OCI-LY7 (cell line): ENCODE measurements at regions not wholly inside any gene's neighbourhood (a gene's known extent, or its start where the extent isn't known, plus 50 kb on each side); places are given as distances from the start of the nearest gene placed in this dataset.

Experiments
- EZH2phosphoT487 ChIP-seq: fragments of 200-600 bp; sonication (generic); IDR thresholded peaks from 2 replicates; pipeline ENCODE4 v1.6.1; 2018; ENCODE audit warnings: low read depth, borderline replicate concordance, mild to moderate bottlenecking, mixed run types, antibody characterized with exemption, low read length, moderate library complexity, mixed read lengths
- TF ChIP-seq, protein P1 (sequence below): fragments of 200-600 bp; sonication (generic); conservative IDR thresholded peaks from 2 replicates; pipeline ENCODE4 v1.5.1; 2014; ENCODE audit warnings: mild to moderate bottlenecking, antibody characterized with exemption, low read length, moderate library complexity, mixed read lengths

DNA sequence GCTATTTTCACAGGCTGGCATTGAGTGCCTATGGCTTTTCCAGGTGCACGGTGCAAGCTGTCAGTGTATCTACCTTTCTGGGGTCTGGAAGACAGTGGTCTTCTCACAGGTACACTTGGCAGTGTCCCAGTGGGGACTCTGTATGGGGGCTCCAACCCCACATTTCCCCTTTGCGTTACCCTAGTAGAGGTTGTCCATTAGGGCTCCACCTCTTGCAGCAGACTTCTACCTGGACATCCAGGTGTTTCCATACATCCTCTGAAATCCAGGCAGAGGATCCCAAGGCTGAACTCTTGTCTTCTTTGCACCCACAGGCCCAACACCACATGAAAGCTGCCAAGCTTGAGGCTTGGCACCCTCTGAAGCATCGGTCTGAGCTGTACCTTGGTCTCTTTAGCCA, 735.7 kb upstream of the INTU start:
- TF ChIP-seq, protein P1, sequence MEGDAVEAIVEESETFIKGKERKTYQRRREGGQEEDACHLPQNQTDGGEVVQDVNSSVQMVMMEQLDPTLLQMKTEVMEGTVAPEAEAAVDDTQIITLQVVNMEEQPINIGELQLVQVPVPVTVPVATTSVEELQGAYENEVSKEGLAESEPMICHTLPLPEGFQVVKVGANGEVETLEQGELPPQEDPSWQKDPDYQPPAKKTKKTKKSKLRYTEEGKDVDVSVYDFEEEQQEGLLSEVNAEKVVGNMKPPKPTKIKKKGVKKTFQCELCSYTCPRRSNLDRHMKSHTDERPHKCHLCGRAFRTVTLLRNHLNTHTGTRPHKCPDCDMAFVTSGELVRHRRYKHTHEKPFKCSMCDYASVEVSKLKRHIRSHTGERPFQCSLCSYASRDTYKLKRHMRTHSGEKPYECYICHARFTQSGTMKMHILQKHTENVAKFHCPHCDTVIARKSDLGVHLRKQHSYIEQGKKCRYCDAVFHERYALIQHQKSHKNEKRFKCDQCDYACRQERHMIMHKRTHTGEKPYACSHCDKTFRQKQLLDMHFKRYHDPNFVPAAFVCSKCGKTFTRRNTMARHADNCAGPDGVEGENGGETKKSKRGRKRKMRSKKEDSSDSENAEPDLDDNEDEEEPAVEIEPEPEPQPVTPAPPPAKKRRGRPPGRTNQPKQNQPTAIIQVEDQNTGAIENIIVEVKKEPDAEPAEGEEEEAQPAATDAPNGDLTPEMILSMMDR = no peak
- no peak for TF ChIP-seq EZH2phosphoT487
